Colonic mucosa (tissue), 4 donors: ENCODE measurements at regions not wholly inside any gene's neighbourhood (a gene's known extent, or its start where the extent isn't known, plus 50 kb on each side); places are given as distances from the start of the nearest gene placed in this dataset.

ENCODE experiments used
- DNase-seq: peaks from one replicate; pipeline ENCODE4 v3.0.0-alpha.2; 2020
- H3K27ac ChIP-seq: fragments of 200-600 bp; one replicate; pipeline ENCODE4 v1.8.0; 2021
- H3K27me3 ChIP-seq: fragments of 200-600 bp; one replicate; pipeline ENCODE4 v1.8.0; 2021
- H3K36me3 ChIP-seq: fragments of 200-600 bp; one replicate; pipeline ENCODE4 v1.8.0; 2021
- H3K4me1 ChIP-seq: fragments of 200-600 bp; one replicate; pipeline ENCODE4 v1.8.0; 2021; ENCODE audit warnings: mild to moderate bottlenecking
- H3K4me3 ChIP-seq: fragments of 200-600 bp; one replicate; pipeline ENCODE4 v1.8.0; 2021
- H3K9ac ChIP-seq, 2 donors: one replicate each; pipeline ENCODE4 v1.7.0; 2013; ENCODE audit warnings: control low read depth in 2 of 2, low read depth in 2 of 2, low read length in 2 of 2
- H3K9me3 ChIP-seq: fragments of 200-600 bp; one replicate; pipeline ENCODE4 v1.8.0; 2021
- intact Hi-C: fragments of 100-400 bp; cut with DNase I; formaldehyde crosslinking; loops from one replicate; pipeline ENCODE4 v1.14.1; 2022
- TF ChIP-seq, protein P1 (sequence below): fragments of 200-600 bp; IDR thresholded peaks from one replicate; pipeline ENCODE4 v1.8.0; 2022; ENCODE audit warnings: antibody characterized with exemption, mild to moderate bottlenecking
- donor health status: healthy.
- donor health status: DM: no; HTN: no; CAD: no.
- donor health status: DM: no; HTN: no; CAD: no.

DNA sequence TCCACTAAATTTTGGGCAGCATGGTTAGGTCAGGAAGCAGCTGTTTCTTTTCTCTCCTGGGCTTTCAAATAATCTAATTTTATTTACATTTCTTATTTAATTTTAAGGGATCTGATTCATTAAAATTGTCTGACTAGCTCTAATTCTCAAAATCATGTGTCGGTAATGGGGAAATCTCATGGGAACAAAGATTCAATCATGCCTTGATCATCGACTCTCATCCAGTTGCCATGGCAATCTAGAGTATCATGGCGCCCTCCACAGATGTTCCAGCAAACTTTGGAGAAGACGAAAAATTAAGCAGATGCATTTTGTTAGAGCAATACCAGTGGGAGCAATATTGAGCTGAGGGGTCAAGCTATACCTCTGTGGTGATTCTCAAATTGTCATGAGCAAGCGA lies 358.0 kb upstream of the CDH4 start:
- Histone ChIP-seq H3K9me3 (no peaks in the 10 kb centered on the region), H3K4me1 (no peaks in the 10 kb centered on the region), H3K4me3 (no peak overlapping the region), H3K9ac (no peak overlapping the region), H3K27ac (no peak overlapping the region), H3K27me3 (no peaks in the 10 kb centered on the region), H3K36me3 (no peaks in the 10 kb centered on the region)
- DNase-seq = no peak
- TF ChIP-seq, protein P1, sequence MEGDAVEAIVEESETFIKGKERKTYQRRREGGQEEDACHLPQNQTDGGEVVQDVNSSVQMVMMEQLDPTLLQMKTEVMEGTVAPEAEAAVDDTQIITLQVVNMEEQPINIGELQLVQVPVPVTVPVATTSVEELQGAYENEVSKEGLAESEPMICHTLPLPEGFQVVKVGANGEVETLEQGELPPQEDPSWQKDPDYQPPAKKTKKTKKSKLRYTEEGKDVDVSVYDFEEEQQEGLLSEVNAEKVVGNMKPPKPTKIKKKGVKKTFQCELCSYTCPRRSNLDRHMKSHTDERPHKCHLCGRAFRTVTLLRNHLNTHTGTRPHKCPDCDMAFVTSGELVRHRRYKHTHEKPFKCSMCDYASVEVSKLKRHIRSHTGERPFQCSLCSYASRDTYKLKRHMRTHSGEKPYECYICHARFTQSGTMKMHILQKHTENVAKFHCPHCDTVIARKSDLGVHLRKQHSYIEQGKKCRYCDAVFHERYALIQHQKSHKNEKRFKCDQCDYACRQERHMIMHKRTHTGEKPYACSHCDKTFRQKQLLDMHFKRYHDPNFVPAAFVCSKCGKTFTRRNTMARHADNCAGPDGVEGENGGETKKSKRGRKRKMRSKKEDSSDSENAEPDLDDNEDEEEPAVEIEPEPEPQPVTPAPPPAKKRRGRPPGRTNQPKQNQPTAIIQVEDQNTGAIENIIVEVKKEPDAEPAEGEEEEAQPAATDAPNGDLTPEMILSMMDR = no peak
- intact Hi-C loops = no loop called here

DNA sequence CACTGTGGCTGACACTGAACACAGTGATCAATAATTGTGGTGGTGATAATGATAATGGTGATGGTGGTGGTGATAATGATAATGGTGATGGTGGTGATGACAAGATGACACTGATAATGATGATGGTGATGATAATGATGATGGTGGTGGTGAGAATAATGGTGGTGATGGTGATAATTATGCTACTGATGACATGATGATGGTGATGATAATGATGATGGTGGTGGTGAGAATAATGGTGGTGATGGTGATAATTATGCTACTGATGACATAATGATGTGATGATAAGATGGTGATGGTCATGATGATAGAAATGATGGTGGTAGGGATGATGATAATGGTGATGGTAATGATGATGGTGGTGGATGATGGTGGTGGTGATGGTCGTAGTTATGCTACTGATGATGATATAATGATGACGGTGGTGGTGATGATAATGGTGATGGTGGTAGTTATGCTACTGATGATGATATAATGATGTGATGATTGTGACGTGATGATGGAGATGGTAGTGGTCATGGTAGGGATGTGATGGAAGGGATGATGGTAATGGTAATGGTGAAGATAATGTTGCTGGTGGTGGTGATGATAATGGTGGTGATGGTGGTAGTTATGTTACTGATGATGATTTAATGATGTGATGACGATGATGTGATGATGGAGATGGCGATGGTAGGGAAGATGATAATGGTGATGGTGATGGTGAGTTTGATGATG lies 356.5 kb upstream of the CDH4 start:
- H3K4me1 ChIP-seq = no peaks in the 10 kb centered on the region
- no peaks in the 10 kb centered on the region for H3K9me3 ChIP-seq
- intact Hi-C loops = no loop called here
- no peak overlapping the region for H3K4me3 ChIP-seq
- no peaks in the 10 kb centered on the region for H3K36me3 ChIP-seq
- H3K27ac ChIP-seq = no peak overlapping the region
- no peak for DNase-seq
- H3K27me3 ChIP-seq = no peaks in the 10 kb centered on the region
- no peak overlapping the region for H3K9ac ChIP-seq
- TF ChIP-seq, protein P1 = no peak

DNA sequence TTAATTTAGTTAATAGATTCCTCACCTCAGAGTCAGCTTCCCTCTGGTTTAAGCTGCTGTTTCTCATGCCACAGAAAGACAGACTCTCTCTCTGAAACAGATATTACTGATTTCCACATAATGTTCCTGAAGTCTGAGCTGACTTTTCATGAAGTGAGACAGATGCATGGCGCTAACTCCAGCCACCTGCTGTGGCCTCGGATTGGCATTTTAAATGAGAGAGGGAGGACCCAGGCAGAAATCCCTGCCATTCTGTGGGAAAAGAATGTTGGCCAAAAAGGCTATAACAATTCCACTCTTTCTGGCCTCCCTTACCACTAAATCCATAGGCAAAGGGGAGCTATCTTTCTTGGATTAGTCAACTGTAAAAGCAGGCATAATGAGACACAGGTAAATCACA lies 354.1 kb upstream of the CDH4 start:
- Histone ChIP-seq H3K4me3 (no peak overlapping the region), H3K9ac (no peak overlapping the region), H3K9me3 (no peaks in the 10 kb centered on the region), H3K36me3 (no peaks in the 10 kb centered on the region), H3K27me3 (no peaks in the 10 kb centered on the region), H3K27ac (no peak overlapping the region), H3K4me1 (no peaks in the 10 kb centered on the region)
- TF ChIP-seq, protein P1 = no peak
- no peak for DNase-seq
- intact Hi-C loops = no loop called here

DNA sequence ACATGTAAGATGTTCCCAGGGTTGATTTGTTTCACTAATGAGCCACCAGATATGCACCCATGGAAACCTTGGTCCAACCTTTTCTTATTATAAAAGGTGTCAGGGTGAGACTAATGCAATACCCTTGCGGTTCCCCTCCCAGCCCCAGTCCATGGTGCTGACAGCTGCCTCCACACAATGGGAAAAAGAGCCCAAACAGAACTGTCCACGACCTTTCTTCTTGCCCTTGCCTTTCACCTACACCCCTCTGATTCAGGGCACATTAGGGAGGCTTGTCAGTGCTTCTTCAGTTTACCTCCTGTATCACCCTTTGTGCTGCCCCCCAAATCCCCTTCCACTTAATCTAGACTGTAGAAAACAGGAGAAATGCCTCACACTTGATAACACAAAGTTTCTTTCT lies 352.7 kb upstream of the CDH4 start:
- Histone ChIP-seq H3K9ac (no peak overlapping the region), H3K27me3 (no peaks in the 10 kb centered on the region), H3K27ac (no peak overlapping the region), H3K9me3 (no peaks in the 10 kb centered on the region), H3K36me3 (no peaks in the 10 kb centered on the region), H3K4me3 (no peak overlapping the region), H3K4me1 (no peaks in the 10 kb centered on the region)
- no peak for DNase-seq
- TF ChIP-seq, protein P1 = no peak
- intact Hi-C loops = no loop called here

DNA sequence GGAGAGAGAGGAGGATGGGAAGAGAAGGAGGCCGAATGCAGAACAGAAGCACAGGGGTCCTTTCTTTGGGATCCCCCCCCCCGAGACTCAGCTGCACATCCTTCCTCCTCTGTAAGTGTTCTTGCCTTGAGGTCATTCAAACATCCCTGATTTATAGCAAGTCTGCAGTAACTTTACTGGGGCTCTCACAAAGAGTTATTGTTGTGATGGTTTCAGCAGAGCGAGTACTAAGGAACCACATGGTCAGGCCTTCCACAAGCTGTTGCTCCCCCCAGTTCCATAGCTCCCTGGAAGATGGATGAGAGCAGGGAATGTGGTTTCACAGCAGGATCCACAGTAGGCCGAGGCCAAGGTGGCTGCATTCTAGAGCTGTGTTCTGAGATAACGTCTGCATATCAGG lies 351.4 kb upstream of the CDH4 start:
- H3K36me3 ChIP-seq = no peaks in the 10 kb centered on the region
- intact Hi-C loops = no loop called here
- H3K27ac ChIP-seq = no peak overlapping the region
- no peaks in the 10 kb centered on the region for H3K4me1 ChIP-seq
- no peaks in the 10 kb centered on the region for H3K9me3 ChIP-seq
- DNase-seq = no peak
- TF ChIP-seq, protein P1 = no peak
- H3K27me3 ChIP-seq = no peaks in the 10 kb centered on the region
- H3K9ac ChIP-seq = no peak overlapping the region
- no peak overlapping the region for H3K4me3 ChIP-seq
